Glutamatergic neuron (in vitro differentiated cells): ENCODE measurements at regions not wholly inside any gene's neighbourhood (a gene's known extent, or its start where the extent isn't known, plus 50 kb on each side); places are given as distances from the start of the nearest gene placed in this dataset.

Experiments
- DNase-seq: peaks from one replicate; pipeline ENCODE4 v3.0.0; 2022
- H3K27ac Mint-ChIP-seq: one replicate; pipeline ENCODE4 v1.8.0; 2020; ENCODE audit warnings: mild to moderate bottlenecking, mixed read lengths, inconsistent platforms; ENCODE audit not compliant: unreplicated experiment
- H3K27me3 Mint-ChIP-seq: one replicate; pipeline ENCODE4 v1.8.0; 2020; ENCODE audit warnings: mild to moderate bottlenecking, moderate library complexity, mixed read lengths, inconsistent platforms; ENCODE audit not compliant: unreplicated experiment
- H3K36me3 Mint-ChIP-seq: one replicate; pipeline ENCODE4 v1.8.0; 2020; ENCODE audit warnings: mild to moderate bottlenecking, mixed read lengths, inconsistent platforms; ENCODE audit not compliant: unreplicated experiment
- H3K4me1 Mint-ChIP-seq: one replicate; pipeline ENCODE4 v1.8.0; 2020; ENCODE audit warnings: mild to moderate bottlenecking, low read depth, mixed read lengths, inconsistent platforms; ENCODE audit not compliant: unreplicated experiment
- H3K4me3 Mint-ChIP-seq: one replicate; pipeline ENCODE4 v1.8.0; 2020; ENCODE audit warnings: mild to moderate bottlenecking, mixed read lengths, inconsistent platforms; ENCODE audit not compliant: unreplicated experiment
- H3K9me3 Mint-ChIP-seq: one replicate; pipeline ENCODE4 v1.8.0; 2020; ENCODE audit warnings: mild to moderate bottlenecking, moderate library complexity, mixed read lengths, inconsistent platforms; ENCODE audit not compliant: unreplicated experiment
- TF ChIP-seq, protein P1 (sequence below): fragments of 200-600 bp; sonication (generic); IDR thresholded peaks from one replicate; pipeline ENCODE4 v1.5.0; 2021; ENCODE audit not compliant: partially characterized antibody, unreplicated experiment

DNA sequence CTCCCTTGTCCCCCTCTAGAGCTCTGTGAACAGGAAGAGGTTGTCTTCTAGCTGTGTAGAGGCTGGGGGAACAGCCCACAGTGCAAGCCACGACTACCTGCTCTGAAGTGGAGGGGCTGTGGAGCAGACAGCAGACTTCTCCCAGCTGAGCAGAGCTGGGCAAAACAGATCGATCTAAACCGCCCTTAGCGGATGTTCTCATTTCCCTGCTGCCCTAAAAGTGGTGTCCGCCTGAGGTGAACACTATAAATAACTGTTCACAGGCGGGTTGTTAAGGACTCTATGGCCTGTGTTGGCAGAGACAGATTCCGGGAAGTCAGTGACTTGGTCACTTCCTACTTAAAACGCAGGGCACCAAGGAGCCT, 203.2 kb downstream of the RHOU start:
- Mint-ChIP-seq H3K4me3 (no peak overlapping the region), H3K27me3 (peaks cover 2% of the 10 kb centered on the region), H3K27ac (peak overlapping the region; percentile 12), H3K36me3 (no peaks in the 10 kb centered on the region), H3K9me3 (no peaks in the 10 kb centered on the region), H3K4me1 (peaks cover 12% of the 10 kb centered on the region)
- DNase-seq: no peak
- TF ChIP-seq, protein P1, sequence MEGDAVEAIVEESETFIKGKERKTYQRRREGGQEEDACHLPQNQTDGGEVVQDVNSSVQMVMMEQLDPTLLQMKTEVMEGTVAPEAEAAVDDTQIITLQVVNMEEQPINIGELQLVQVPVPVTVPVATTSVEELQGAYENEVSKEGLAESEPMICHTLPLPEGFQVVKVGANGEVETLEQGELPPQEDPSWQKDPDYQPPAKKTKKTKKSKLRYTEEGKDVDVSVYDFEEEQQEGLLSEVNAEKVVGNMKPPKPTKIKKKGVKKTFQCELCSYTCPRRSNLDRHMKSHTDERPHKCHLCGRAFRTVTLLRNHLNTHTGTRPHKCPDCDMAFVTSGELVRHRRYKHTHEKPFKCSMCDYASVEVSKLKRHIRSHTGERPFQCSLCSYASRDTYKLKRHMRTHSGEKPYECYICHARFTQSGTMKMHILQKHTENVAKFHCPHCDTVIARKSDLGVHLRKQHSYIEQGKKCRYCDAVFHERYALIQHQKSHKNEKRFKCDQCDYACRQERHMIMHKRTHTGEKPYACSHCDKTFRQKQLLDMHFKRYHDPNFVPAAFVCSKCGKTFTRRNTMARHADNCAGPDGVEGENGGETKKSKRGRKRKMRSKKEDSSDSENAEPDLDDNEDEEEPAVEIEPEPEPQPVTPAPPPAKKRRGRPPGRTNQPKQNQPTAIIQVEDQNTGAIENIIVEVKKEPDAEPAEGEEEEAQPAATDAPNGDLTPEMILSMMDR: no peak

GRCh38 chr1:228939001-228939691, 203.9 kb downstream of the RHOU start:
- Mint-ChIP-seq H3K36me3 (no peaks in the 10 kb centered on the region), H3K4me1 (peaks cover 12% of the 10 kb centered on the region), H3K27me3 (peaks cover 2% of the 10 kb centered on the region), H3K4me3 (no peak overlapping the region), H3K27ac (no peak overlapping the region), H3K9me3 (no peaks in the 10 kb centered on the region)
- DNase-seq: no peak
- TF ChIP-seq, protein P1: no peak

DNA sequence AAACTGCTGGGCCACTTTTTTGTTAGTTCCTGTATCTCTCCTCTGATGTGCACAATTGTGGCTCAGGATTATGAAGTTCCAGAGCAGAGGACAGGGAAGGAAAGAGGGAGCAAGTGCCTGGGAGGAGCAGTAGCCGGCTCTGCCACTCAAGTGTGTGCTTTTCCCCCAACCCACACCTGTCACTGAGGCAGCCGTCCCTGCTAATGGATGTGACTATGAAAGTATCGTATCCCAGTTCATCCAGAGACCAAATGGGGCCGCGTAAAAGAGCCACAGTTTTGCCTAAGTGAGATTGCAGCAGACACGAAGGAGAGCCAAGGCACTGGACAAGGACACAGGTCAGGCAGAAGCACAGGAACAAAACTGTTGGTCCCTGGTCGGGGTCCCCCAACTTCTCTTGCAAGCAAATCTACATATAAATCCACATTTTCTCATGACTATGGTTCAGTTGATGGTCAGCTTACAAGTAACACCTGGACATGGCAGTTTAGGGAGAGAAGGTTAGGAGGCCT, 204.7 kb downstream of the RHOU start:
- no peaks in the 10 kb centered on the region for H3K9me3 Mint-ChIP-seq
- no peak overlapping the region for H3K4me3 Mint-ChIP-seq
- DNase-seq: no peak
- peaks cover 2% of the 10 kb centered on the region for H3K27me3 Mint-ChIP-seq
- H3K36me3 Mint-ChIP-seq: no peaks in the 10 kb centered on the region
- H3K27ac Mint-ChIP-seq: no peak overlapping the region
- TF ChIP-seq, protein P1: no peak
- H3K4me1 Mint-ChIP-seq: peaks cover 16% of the 10 kb centered on the region

GRCh38 chr1:228940526-228940925, 205.2 kb downstream of the RHOU start:
- Mint-ChIP-seq H3K36me3 (no peaks in the 10 kb centered on the region), H3K27ac (no peak overlapping the region), H3K4me1 (peaks cover 16% of the 10 kb centered on the region), H3K4me3 (no peak overlapping the region), H3K27me3 (peaks cover 2% of the 10 kb centered on the region), H3K9me3 (no peaks in the 10 kb centered on the region)
- TF ChIP-seq, protein P1: no peak
- DNase-seq: no peak

GRCh38 chr1:228940926-228941325, 205.6 kb downstream of the RHOU start:
- Mint-ChIP-seq H3K4me3 (no peak overlapping the region), H3K9me3 (no peaks in the 10 kb centered on the region), H3K27me3 (peaks cover 2% of the 10 kb centered on the region), H3K27ac (no peak overlapping the region), H3K36me3 (no peaks in the 10 kb centered on the region), H3K4me1 (peaks cover 16% of the 10 kb centered on the region)
- DNase-seq: no peak
- TF ChIP-seq, protein P1: no peak
